ENCODE measurements at regions not wholly inside any gene's neighbourhood (a gene's known extent, or its start where the extent isn't known, plus 50 kb on each side); places are given as distances from the start of the nearest gene placed in this dataset.
"Not testable (repeated sequence)": the region's sequence is repeated elsewhere in the genome, so short reads cannot be mapped to it uniquely, and the experiment has no call there.

- intact Hi-C loops (cut with micrococcal nuclease), result no loop called here
Measured at GRCh38 chr9:31124389-31124788, 1260.1 kb upstream of the ACO1 start.

GRCh38 chr9:31135567-31135966 lies 1248.9 kb upstream of the ACO1 start:
- intact Hi-C loops (cut with micrococcal nuclease), result no loop called here

GRCh38 chr9:31136524-31136923 lies 1247.9 kb upstream of the ACO1 start:
- intact Hi-C loops (cut with micrococcal nuclease), result no loop called here

- intact Hi-C loops (cut with micrococcal nuclease), result no loop called here
Measured at GRCh38 chr9:31137176-31138160, 1247.0 kb upstream of the ACO1 start.

- intact Hi-C loops (cut with micrococcal nuclease), result loop anchor here (5.0 kb wide), 1 partner anchor 52 kb away; no protein-coding TSS in a partner anchor
Measured at GRCh38 chr9:31140316-31140715, 1244.1 kb upstream of the ACO1 start.

GRCh38 chr9:31142456-31142855 lies 1242.0 kb upstream of the ACO1 start:
- intact Hi-C loops (cut with micrococcal nuclease), result loop anchor here (5.0 kb wide), 1 partner anchor 50 kb away; no protein-coding TSS in a partner anchor

GRCh38 chr9:31144614-31145013 lies 1239.8 kb upstream of the ACO1 start:
- intact Hi-C loops (cut with micrococcal nuclease), result loop anchor here (5.0 kb wide), 1 partner anchor 48 kb away; no protein-coding TSS in a partner anchor

GRCh38 chr9:31146485-31147166 lies 1237.8 kb upstream of the ACO1 start:
- intact Hi-C loops (cut with micrococcal nuclease), result no loop called here

GRCh38 chr9:31153250-31153840 lies 1231.1 kb upstream of the ACO1 start:
- intact Hi-C loops (cut with micrococcal nuclease), result loop anchor here (5.0 kb wide), 1 partner anchor 51 kb away; no protein-coding TSS in a partner anchor

- intact Hi-C loops (cut with micrococcal nuclease), result no loop called here
Measured at GRCh38 chr9:31166516-31166915, 1217.9 kb upstream of the ACO1 start.

GRCh38 chr9:31168161-31168560 lies 1216.3 kb upstream of the ACO1 start:
- intact Hi-C loops (cut with micrococcal nuclease), result no loop called here

GRCh38 chr9:31174681-31175080 lies 1209.8 kb upstream of the ACO1 start:
- intact Hi-C loops (cut with micrococcal nuclease), result no loop called here

GRCh38 chr9:31183866-31184265 lies 1200.6 kb upstream of the ACO1 start:
- intact Hi-C loops (cut with micrococcal nuclease), result no loop called here

- intact Hi-C loops (cut with micrococcal nuclease), result no loop called here
Measured at GRCh38 chr9:31185831-31186230, 1198.6 kb upstream of the ACO1 start.

- intact Hi-C loops (cut with micrococcal nuclease), result no loop called here
Measured at GRCh38 chr9:31188496-31188895, 1195.9 kb upstream of the ACO1 start.

- intact Hi-C loops (cut with micrococcal nuclease), result loop anchor here (2.0 kb wide), 1 partner anchor 136 kb away; no protein-coding TSS in a partner anchor
Measured at GRCh38 chr9:31210978-31211570, 1173.4 kb upstream of the ACO1 start.

- intact Hi-C loops (cut with micrococcal nuclease), result not testable (repeated sequence)
Measured at GRCh38 chr9:31229976-31230375, 1154.5 kb upstream of the ACO1 start.

- intact Hi-C loops (cut with micrococcal nuclease), result no loop called here
Measured at GRCh38 chr9:31232485-31232884, 1152.0 kb upstream of the ACO1 start.

- intact Hi-C loops (cut with micrococcal nuclease), result no loop called here
Measured at GRCh38 chr9:31236344-31236743, 1148.1 kb upstream of the ACO1 start.

- intact Hi-C loops (cut with micrococcal nuclease), result no loop called here
Measured at GRCh38 chr9:31243386-31243785, 1141.1 kb upstream of the ACO1 start.

- intact Hi-C loops (cut with micrococcal nuclease), result no loop called here
Measured at GRCh38 chr9:31248156-31248555, 1136.3 kb upstream of the ACO1 start.
